SIG-M5 treated with dmso at 0.1 percent for 504 hours (cell line): ENCODE measurements at regions not wholly inside any gene's neighbourhood (a gene's known extent, or its start where the extent isn't known, plus 50 kb on each side); places are given as distances from the start of the nearest gene placed in this dataset.
"Not testable (repeated sequence)": the region's sequence is repeated elsewhere in the genome, so short reads cannot be mapped to it uniquely, and the experiment has no call there.

Experiments
- DNase-seq: peaks from one replicate; lab custom pipeline; 2025; ENCODE audit not compliant: unreplicated experiment; lab: John Stamatoyannopoulos, UW

GRCh38 chr7:131071786-131072504, 255.7 kb upstream of the MKLN1 start:
- DNase-seq = peak; percentile 16

DNA sequence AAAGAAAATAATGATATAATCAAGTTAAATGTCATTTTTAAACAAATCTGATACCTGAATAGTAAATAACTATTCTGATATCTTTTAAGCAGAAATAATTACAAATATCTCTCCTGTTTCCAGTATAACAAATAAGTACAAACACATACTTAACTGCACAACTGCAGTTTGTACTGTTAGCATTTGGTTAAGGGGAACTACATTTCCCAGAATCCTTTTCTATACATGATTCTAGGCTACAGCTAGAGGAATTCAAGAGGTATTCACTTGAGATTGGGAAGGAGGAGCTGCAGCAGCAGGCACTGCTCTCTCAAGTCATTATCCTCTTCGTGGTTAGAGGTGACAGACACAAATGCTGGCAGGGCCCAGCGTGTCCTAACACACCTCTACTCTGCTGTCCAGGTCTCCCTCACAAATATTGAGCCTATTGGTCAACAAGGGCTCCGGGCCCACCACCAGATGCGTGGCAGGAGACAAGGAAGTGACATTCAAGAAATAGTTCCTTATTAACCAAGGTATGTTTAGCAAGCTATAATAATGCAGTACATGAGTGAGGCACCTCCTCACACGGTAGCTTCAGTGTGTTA, 255.1 kb upstream of the MKLN1 start:
- peak; percentile 6 for DNase-seq

DNA sequence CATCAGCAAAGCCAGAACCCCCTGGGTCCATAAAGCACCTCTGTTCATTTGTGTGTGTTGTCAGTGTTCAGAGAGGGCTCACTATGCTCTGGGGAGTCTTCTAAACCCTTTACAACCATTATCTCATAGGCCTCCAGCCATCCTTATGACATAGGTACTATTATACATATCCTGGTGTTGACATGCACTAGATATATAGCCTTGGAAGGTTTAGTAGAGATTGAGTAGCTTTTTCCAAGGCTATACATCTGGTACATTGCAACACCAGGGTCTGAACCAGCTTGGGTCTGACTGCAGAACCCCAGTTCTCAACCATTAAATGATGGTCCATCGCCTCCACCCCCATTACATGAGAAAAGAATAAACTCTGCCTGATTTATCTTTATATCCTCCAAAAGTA, 253.6 kb upstream of the MKLN1 start:
- no peak for DNase-seq

DNA sequence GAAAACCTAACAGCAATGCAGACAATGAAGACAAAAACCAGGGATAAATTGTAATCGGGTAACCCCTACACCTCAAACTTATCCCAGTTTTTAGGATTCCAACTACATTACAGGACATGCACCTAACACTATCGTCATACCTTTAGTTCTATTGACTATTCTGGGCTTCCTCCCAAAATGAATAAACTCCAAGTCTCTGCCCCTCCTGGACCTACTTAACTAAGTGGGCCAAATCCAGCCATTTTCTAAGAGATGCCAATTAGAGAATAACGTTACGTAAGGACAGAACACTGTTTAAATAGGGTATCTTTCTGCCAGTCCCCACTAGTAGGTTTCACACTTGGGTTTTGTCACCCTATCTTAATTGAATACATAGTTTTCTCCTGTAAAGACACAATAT, 253.1 kb upstream of the MKLN1 start:
- no peak for DNase-seq

DNA sequence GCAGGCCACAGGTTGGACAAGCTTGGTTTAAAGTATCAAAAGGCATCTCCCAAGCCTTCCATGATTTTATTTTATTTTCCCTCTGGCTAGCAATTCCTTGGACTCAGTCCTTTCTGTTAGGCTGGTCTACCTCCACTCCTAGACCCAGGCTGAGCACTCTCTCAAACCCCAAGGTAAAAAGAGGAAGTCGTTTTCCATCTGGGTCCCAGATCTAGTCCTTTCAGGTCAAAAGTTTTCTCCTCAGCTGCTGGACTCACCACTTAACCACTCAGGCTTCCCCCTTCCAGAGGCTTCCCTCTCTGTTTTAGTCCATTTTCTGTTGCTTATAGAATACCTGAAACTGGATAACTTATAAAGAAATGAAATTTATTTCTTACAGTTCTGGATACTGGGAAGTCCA, 252.3 kb upstream of the MKLN1 start:
- DNase-seq = no peak

DNA sequence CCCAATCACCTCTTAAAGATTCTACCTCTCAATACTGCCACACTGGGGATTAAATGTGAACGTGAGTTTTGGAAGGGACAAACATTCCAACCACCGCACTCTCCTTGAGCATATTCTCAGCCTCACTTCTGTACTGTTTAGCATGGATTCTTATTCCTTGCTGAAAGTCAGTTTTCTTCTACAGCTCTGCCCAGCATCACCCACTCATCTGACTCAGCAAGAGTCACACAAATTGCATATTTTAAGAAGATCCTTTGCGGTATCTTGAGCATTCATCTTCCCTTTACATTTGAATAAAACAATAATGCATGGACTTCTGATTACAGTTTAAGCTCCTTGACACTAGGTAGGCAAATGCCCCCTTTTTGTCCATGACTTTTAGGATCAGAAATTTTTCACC, 251.6 kb upstream of the MKLN1 start:
- no peak for DNase-seq

DNA sequence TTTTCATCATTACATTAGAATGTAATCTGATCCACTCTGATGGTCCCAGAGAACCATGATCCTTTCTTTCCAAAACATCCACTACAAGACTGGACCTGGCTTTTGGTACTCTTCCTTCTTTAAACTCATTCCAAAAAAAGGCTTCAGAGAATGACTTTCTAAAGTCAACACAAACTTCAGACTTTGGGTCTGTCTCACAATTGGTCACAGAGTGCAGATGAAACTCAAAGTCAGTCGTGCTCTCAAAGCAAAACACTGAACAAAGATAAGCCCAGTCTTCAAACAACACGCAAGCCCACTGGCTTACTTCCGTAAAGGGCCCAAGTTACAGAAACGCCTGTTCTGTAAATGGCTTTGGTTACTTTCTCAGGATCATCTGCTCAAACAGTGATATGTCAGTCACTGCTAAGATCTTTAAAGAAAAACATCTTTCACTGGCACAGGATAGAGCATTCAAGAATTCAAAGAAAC, 250.9 kb upstream of the MKLN1 start:
- no peak for DNase-seq

DNA sequence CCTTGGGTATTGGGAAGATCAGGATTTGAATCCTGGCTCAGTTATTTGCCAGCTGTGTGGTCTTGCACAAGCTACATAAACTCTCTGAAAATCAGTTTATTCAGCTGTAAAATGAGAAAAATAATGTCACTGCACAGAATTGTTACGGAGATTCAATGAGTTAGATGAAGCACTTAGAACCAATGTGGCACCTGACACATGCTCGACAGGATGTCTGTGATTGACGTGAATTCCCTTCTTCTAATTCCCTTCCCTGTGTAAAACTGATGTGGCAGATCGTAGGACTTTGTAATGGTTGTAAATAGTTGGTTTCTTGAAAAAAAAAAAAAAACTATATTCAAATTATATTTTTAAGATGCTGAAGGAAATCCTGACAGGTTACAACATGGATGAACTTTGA, 249.9 kb upstream of the MKLN1 start:
- DNase-seq = no peak

- DNase-seq = no peak
Measured at GRCh38 chr7:131080754-131081153, 246.9 kb upstream of the MKLN1 start.

DNA sequence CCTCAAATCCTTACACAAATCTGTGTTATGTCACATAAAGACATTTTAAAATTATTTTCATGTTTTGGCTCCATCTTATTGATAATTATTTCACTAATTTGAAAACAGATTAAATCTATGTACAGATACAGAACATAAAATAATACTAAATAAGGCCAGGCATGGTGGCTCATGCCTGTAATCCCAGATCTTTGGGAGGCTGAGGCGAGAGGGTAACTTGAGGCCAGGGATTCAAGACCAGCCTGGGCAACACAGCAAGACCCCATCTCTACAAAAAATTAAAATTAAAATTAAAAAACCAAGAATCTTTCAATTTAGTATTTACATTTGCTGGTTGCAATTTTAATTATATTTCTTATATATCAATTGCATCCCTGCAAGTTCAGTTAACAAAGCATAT, 246.4 kb upstream of the MKLN1 start:
- no peak for DNase-seq

DNA sequence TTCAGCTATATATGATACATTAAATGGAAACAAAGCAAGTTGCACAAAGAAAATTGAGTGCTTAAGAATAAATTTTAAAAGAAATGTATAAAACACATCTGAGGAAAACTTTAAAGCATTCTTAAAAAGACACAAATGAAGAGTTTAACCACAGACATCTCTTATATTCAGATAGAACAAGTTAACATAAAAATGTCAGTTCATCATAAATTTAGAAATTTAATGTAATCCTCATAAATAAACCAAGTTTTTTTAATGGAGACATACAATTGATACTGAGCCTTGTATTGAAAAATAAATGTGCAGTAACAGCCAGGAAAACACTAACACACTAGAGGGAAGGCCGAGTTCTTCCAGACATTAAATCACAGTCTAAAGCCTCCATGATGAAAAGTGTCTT, 243.9 kb upstream of the MKLN1 start:
- no peak for DNase-seq

- DNase-seq = not testable (repeated sequence)
Measured at GRCh38 chr7:131084336-131084735, 243.3 kb upstream of the MKLN1 start.

DNA sequence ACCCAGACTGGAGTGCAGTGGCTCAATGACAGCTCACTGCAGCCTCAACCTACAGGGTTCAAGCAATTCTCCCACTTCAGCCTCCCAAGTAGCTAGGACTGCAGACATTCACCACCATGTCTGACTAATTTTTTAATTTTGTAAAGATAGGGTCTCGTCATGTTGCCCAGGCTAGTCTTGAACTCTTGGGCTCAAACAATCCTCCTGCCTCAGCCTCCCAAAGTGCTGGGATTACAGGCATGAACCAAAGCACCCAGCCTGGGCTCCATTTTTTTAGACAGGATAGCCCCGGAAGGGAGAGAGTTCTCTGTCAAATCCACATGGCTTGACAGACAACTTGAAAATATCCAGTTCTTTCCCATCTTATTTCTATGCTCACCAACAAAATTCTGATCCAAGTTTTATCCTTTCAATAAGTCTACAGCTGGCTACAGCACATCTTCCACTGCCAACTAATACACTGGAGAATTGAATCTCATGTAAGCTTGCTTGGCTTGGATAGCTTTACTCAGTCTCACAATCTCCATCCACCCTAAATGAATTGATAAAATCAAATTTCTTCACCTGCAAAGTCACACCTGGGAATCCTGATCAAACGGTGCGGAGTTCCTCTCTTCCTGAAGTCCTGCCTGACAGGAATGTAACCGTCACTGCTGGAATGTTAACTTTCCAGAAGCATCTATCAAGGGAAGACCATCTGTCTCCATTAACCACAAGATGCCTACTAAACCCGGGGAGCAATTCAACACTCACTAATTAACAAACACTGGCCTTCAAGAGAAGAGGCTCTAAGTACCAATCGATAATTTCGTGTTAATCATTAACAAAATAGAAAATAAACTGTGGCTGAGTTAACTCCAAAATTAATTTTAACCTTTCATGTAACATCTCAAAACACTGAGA, 239.7 kb upstream of the MKLN1 start:
- DNase-seq = no peak

DNA sequence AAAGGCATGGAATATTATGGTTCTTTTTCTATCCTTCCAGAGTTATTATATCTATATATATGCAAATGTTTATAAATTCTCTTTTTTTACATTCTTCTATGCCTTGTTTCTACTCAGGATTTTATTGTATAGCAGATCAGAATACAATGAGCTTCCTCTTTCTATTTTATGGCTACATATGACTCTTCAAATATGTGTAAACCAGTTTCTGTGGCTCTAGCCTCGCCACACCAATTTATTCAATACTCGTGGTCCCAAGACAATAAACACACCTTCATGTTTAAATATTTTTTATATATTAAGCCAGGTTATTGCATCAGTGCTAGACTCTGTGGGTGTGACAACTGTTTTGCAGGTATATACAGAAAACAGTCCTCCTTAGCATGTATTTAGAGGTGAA, 237.5 kb upstream of the MKLN1 start:
- DNase-seq = no peak

GRCh38 chr7:131090886-131091692, 236.6 kb upstream of the MKLN1 start:
- no peak for DNase-seq

DNA sequence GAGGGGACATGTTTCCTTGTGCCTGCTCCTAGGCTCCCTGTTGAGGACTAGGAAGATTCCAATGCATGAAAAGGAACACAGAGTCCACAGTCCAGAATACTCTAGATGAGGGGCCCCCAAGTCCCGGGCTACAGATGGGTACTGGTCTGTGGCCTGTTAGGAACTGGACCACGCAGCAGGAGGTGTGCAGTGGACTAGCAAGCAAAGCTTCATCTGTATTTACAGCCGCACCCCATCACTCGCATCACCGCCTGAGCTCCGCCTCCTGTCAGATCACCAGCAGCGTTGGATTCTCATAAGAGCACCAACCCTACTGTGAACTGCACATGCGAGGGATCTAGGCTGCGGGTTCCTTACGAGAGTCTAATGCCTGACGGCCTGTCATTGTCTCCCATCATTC, 233.0 kb upstream of the MKLN1 start:
- DNase-seq = no peak

- no peak for DNase-seq
Measured at GRCh38 chr7:131095346-131095745, 232.3 kb upstream of the MKLN1 start.

DNA sequence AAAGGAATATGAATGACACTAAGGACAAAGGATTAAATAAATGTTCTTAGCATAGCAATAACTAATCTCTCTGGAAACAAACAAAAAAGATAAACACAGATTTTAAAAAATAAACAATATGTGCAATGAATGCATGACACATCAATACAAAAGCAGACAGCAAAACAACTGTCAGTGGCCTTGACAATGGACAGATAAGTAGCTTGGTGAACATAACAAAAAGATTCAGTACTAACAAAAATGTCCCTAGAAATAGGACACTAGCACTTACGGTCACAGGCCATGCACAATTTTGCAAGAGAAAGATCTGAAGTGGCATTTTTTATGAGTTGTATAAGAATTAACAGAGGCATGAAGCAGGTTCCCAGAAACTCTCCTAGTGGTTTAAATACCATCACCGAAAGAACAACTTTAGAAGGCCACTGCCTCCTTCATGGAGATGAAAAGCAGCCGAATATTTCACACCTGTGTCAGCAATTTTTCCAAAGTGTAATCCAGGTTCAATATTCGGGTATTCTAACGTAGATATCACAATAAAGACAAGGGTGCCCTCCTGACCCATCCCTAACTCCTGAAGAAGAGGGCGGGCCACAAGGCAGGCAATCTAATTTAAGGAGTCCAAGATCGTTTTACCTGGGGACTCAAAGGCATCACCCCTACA, 231.3 kb upstream of the MKLN1 start:
- DNase-seq = no peak

GRCh38 chr7:131097662-131098376, 229.9 kb upstream of the MKLN1 start:
- DNase-seq = no peak

DNA sequence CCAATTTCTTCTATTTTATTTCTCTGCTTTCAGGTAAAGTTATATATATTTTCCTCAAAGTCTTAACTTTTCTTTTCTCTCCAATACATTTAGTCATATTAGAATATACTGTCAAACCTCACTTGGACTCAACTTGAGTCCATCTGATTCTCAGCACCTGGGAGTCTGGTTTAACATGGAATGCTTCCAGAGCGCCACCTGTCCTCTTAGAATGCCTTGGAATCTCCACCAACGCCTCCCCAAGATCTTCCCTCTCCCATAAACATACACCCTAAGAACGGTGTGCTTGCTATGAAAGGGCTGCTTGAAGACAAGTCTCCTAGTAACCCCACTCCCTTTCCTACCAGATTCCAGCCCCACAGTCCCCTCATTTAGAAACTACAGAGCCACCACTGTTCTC, 229.1 kb upstream of the MKLN1 start:
- no peak for DNase-seq
